ENCODE measurements at regions not wholly inside any gene's neighbourhood (a gene's known extent, or its start where the extent isn't known, plus 50 kb on each side); places are given as distances from the start of the nearest gene placed in this dataset.

DNA sequence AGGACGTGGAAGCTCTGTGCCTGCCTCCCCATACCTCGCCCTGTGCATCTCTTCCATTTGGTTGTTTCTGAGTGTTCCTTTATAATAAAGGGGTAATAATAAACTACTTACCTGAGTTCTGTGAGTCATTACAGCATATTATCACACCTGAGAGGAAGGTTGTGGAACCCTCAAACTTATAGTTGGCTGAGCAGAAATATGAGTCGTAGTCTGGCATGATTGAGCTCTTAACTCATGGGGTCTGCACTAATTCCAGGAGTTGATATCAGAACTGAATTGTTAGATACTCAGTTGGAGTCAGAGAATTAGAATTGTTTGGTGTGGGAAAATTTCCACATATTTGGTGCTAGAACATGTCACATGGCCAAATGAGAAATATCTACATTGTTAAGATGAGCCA, 52.4 kb upstream of the HTR2A start:
- DNase-seq = no peak

DNA sequence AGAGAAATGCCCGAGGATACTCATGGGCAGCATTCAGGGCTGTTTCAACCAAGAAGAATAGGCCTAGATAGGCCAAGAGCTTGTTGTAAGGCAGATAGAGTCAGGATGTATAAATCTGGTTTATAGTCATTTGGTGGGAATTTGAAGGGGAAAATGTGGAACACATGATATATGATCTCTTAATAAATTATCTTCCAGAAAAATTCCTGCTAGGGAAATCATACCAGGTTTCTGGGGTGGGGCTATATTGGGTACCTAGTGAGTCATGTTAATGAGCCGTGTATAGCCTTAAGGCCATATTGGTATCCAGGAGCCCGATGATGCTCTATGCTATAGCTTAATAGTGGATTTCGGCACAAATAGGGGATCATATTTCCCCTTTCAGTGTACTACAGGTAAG, 51.5 kb upstream of the HTR2A start:
- DNase-seq = no peak

GRCh38 chr13:46947425-46948191, 50.8 kb upstream of the HTR2A start:
- DNase-seq = no peak

All from amniotic stem cell (primary cell).